Neural progenitor cell (in vitro differentiated cells): ENCODE measurements at regions not wholly inside any gene's neighbourhood (a gene's known extent, or its start where the extent isn't known, plus 50 kb on each side); places are given as distances from the start of the nearest gene placed in this dataset.

Source experiments
- CTCF ChIP-seq: fragments of 200-600 bp; sonication (generic); IDR thresholded peaks from 2 replicates; pipeline ENCODE4 v1.5.1; 2017; ENCODE audit warnings: antibody characterized with exemption, mild to moderate bottlenecking
- EZH2 ChIP-seq: fragments of 200-600 bp; sonication (generic); IDR thresholded peaks from 2 replicates; pipeline ENCODE4 v1.6.1; 2017; ENCODE audit warnings: antibody characterized with exemption, mild to moderate bottlenecking, moderate library complexity

GRCh38 chr12:90237841-90238240 lies 529.2 kb upstream of the ATP2B1 start:
- TF ChIP-seq CTCF (no peak), EZH2 (no peak)
